ENCODE measurements at regions not wholly inside any gene's neighbourhood (a gene's known extent, or its start where the extent isn't known, plus 50 kb on each side); places are given as distances from the start of the nearest gene placed in this dataset.

- ATAC-seq (no peak), DNase-seq (no peak)
- H3K4me3 ChIP-seq = no peak overlapping the region
Measured at GRCh38 chr14:55979096-55979495, 139.1 kb upstream of the PELI2 start.

GRCh38 chr14:55979781-55980180, 138.4 kb upstream of the PELI2 start:
- no peak for ATAC-seq

More at GRCh38 chr14:55979096-55979495, 139.1 kb upstream of the PELI2 start:
- Histone ChIP-seq H3K9me3 (no peaks in the 10 kb centered on the region), H3K27ac (no peak overlapping the region), H3K36me3 (no peaks in the 10 kb centered on the region), H3K4me1 (no peaks in the 10 kb centered on the region), H3K27me3 (no peaks in the 10 kb centered on the region)
- intact Hi-C loops (cut with DNase I) = no loop called here
- TF ChIP-seq CTCF (IDR thresholded peaks at IDR 0.05) (no peak), POLR2A (IDR thresholded peaks at IDR 0.05) (no peak)
- 61% methylated on average over 2 of the region's 2 CpGs for WGBS (ENCODE audit: insufficient coverage, low coverage, low lambda C conversion rate, missing lambda C conversion rate)

GRCh38 chr14:55980970-55981369, 137.2 kb upstream of the PELI2 start:
- H3K4me1 ChIP-seq = no peaks in the 10 kb centered on the region
- DNase-seq = no peak
- intact Hi-C loops (cut with DNase I) = no loop called here
- ATAC-seq = no peak
- no peak overlapping the region for H3K27ac ChIP-seq
- no peak for TF ChIP-seq POLR2A (IDR thresholded peaks at IDR 0.05)
- TF ChIP-seq CTCF (IDR thresholded peaks at IDR 0.05) = no peak
- no peak overlapping the region for H3K4me3 ChIP-seq
- no peaks in the 10 kb centered on the region for H3K27me3 ChIP-seq
- no peaks in the 10 kb centered on the region for H3K9me3 ChIP-seq
- no peaks in the 10 kb centered on the region for H3K36me3 ChIP-seq

More at GRCh38 chr14:55979781-55980180, 138.4 kb upstream of the PELI2 start:
- Histone ChIP-seq H3K9me3 (no peaks in the 10 kb centered on the region), H3K27me3 (no peaks in the 10 kb centered on the region), H3K4me1 (no peaks in the 10 kb centered on the region), H3K27ac (no peak overlapping the region), H3K4me3 (no peak overlapping the region), H3K36me3 (no peaks in the 10 kb centered on the region)
- TF ChIP-seq POLR2A (IDR thresholded peaks at IDR 0.05) (no peak), CTCF (IDR thresholded peaks at IDR 0.05) (no peak)
- no peak for DNase-seq
- 91% methylated on average over 1 of the region's 1 CpG for WGBS (ENCODE audit: insufficient coverage, low coverage, low lambda C conversion rate, missing lambda C conversion rate)
- intact Hi-C loops (cut with DNase I) = no loop called here

GRCh38 chr14:55986069-55986468, 132.1 kb upstream of the PELI2 start:
- no peaks in the 10 kb centered on the region for H3K4me1 ChIP-seq
- no peak for ATAC-seq
- no peak overlapping the region for H3K27ac ChIP-seq
- no peak for DNase-seq
- H3K27me3 ChIP-seq = no peaks in the 10 kb centered on the region
- 23% methylated on average over 2 of the region's 2 CpGs for WGBS (ENCODE audit: insufficient coverage, low coverage, low lambda C conversion rate, missing lambda C conversion rate)
- H3K9me3 ChIP-seq = no peaks in the 10 kb centered on the region
- H3K36me3 ChIP-seq = no peaks in the 10 kb centered on the region
- TF ChIP-seq POLR2A (IDR thresholded peaks at IDR 0.05) (no peak), CTCF (IDR thresholded peaks at IDR 0.05) (no peak)
- intact Hi-C loops (cut with DNase I) = no loop called here
- no peak overlapping the region for H3K4me3 ChIP-seq

GRCh38 chr14:56000846-56001245, 117.4 kb upstream of the PELI2 start:
- no peak for ATAC-seq
- no peak overlapping the region for H3K4me3 ChIP-seq
- H3K36me3 ChIP-seq = no peaks in the 10 kb centered on the region
- TF ChIP-seq CTCF (IDR thresholded peaks at IDR 0.05) = no peak
- no peak for TF ChIP-seq POLR2A (IDR thresholded peaks at IDR 0.05)
- no peaks in the 10 kb centered on the region for H3K27me3 ChIP-seq
- DNase-seq = no peak
- H3K4me1 ChIP-seq = no peaks in the 10 kb centered on the region
- no peak overlapping the region for H3K27ac ChIP-seq
- H3K9me3 ChIP-seq = no peaks in the 10 kb centered on the region
- 87% methylated on average over 3 of the region's 3 CpGs for WGBS (ENCODE audit: insufficient coverage, low coverage, low lambda C conversion rate, missing lambda C conversion rate)
- intact Hi-C loops (cut with DNase I) = no loop called here
